HG03135 (cell line): ENCODE measurements at regions not wholly inside any gene's neighbourhood (a gene's known extent, or its start where the extent isn't known, plus 50 kb on each side); places are given as distances from the start of the nearest gene placed in this dataset.
"Not testable (repeated sequence)": the region's sequence is repeated elsewhere in the genome, so short reads cannot be mapped to it uniquely, and the experiment has no call there.

ENCODE experiments used
- ATAC-seq: cut with Tn5 transposase; IDR thresholded peaks from one replicate; pipeline ENCODE4 v1.9.1; 2021; ENCODE audit warnings: mild to moderate bottlenecking, moderate library complexity; ENCODE audit not compliant: unreplicated experiment

GRCh38 chr10:56298941-56299340, 62.1 kb downstream of the ZWINT start:
- no peak for ATAC-seq

- ATAC-seq, result no peak
Observed at GRCh38 chr10:56296618-56297017, 64.4 kb downstream of the ZWINT start.

GRCh38 chr10:56288403-56288802, 72.7 kb downstream of the ZWINT start:
- no peak for ATAC-seq

GRCh38 chr10:56286096-56286495, 75.0 kb downstream of the ZWINT start:
- ATAC-seq, result no peak

- ATAC-seq, result no peak
Observed at GRCh38 chr10:56279270-56279669, 81.8 kb downstream of the ZWINT start.

- ATAC-seq, result no peak
Observed at GRCh38 chr10:56269181-56269580, 91.9 kb downstream of the ZWINT start.

GRCh38 chr10:56266120-56266519, 94.9 kb downstream of the ZWINT start:
- no peak for ATAC-seq

GRCh38 chr10:56258991-56259390, 102.1 kb downstream of the ZWINT start:
- no peak for ATAC-seq

- ATAC-seq, result no peak
Observed at GRCh38 chr10:56258378-56258777, 102.7 kb downstream of the ZWINT start.

- no peak for ATAC-seq
Observed at GRCh38 chr10:56255298-56255697, 105.8 kb downstream of the ZWINT start.

GRCh38 chr10:56240471-56240870, 120.6 kb downstream of the ZWINT start:
- no peak for ATAC-seq

- ATAC-seq, result no peak
Observed at GRCh38 chr10:56231436-56231835, 129.6 kb downstream of the ZWINT start.

GRCh38 chr10:56222237-56222636, 138.8 kb downstream of the ZWINT start:
- ATAC-seq, result no peak

- ATAC-seq, result no peak
Observed at GRCh38 chr10:56212951-56213350, 148.1 kb downstream of the ZWINT start.

- no peak for ATAC-seq
Observed at GRCh38 chr10:56181607-56182006, 179.5 kb downstream of the ZWINT start.

GRCh38 chr10:56178210-56178609, 182.8 kb downstream of the ZWINT start:
- ATAC-seq, result no peak

GRCh38 chr10:56155091-56155513, 206.0 kb downstream of the ZWINT start:
- not testable (repeated sequence) for ATAC-seq

- ATAC-seq, result no peak
Observed at GRCh38 chr10:56146806-56147205, 214.3 kb downstream of the ZWINT start.

- peak; percentile 80 for ATAC-seq
Observed at GRCh38 chr10:56142092-56142728, 218.8 kb downstream of the ZWINT start.

- ATAC-seq, result no peak
Observed at GRCh38 chr10:56139405-56139804, 221.7 kb downstream of the ZWINT start.

GRCh38 chr10:56135828-56136227, 225.2 kb downstream of the ZWINT start:
- ATAC-seq, result no peak

GRCh38 chr10:56123247-56123646, 237.8 kb downstream of the ZWINT start:
- ATAC-seq, result no peak

GRCh38 chr10:56116684-56117083, 244.4 kb downstream of the ZWINT start:
- ATAC-seq, result no peak
